K562 (cell line): ENCODE measurements at regions not wholly inside any gene's neighbourhood (a gene's known extent, or its start where the extent isn't known, plus 50 kb on each side); places are given as distances from the start of the nearest gene placed in this dataset.

ENCODE experiments used
- ATAC-seq: fragments of 200-7000 bp; cut with Tn5 transposase; 3 replicates; pipeline ENCODE4 v1.9.1; 2020; ENCODE audit warnings: moderate library complexity
- BruUV-seq: library from RNA; stranded (reverse); fragments of 400-500 nt; replicated peaks from 2 replicates; lab custom pipeline; 2021; lab: Mats Ljungman, UMichigan
- CTCF ChIA-PET: fragments of 300-600 bp; formaldehyde crosslinking; extraction: SDS; loops from one replicate; lab custom pipeline; 2021; ENCODE audit warnings: low intra/inter-chr PET ratio; lab: Yijun Ruan, JAX
- POLR2A ChIA-PET: fragments of 300-600, 350-650 bp; sonication (Branson Sonifier 250); formaldehyde crosslinking; extraction: SDS; loops from one replicate; lab custom pipeline; 2021; ENCODE audit warnings: antibody characterized with exemption, inconsistent platforms; lab: Yijun Ruan, JAX
- DNase-seq, 4 experiments: peaks; one replicate each; pipeline versions ENCODE4 v3.0.0 to v3.0.0-alpha.2; 2011 to 2018; ENCODE audit warnings: low spot score in 3 of 4, mixed read lengths in 3 of 4; ENCODE audit errors: extremely low read depth in 1 of 4
- FAIRE-seq: peaks from 2 replicates; lab custom pipeline; 2011; peaks lifted over from hg19 to GRCh38; lab: Jason Lieb, UNC
- H2AFZ ChIP-seq: 2 replicates; pipeline ENCODE4 v1.6.0; 2011; ENCODE audit warnings: low read depth, low read length, control low read depth, inconsistent platforms
- H3K27ac ChIP-seq: fragments of 200-600 bp; 3 replicates; pipeline ENCODE4 v1.8.0; 2011; ENCODE audit warnings: low read depth, mild to moderate bottlenecking, control low read depth, inconsistent platforms, low read length, moderate library complexity, mixed read lengths; ENCODE audit errors: extremely low read depth
- H3K27me3 ChIP-seq, 2 experiments: fragments of 300-600 bp in 1 of 2; 2 replicates in 1 of 2; 3 replicates in 1 of 2; pipeline versions ENCODE4 v1.6.0 to v1.8.0; 2011; ENCODE audit warnings: inconsistent platforms in 2 of 2, low read length in 2 of 2, mild to moderate bottlenecking in 1 of 2, mixed read lengths in 1 of 2, moderate library complexity in 1 of 2; ENCODE audit not compliant: control insufficient read depth in 2 of 2, insufficient read depth in 2 of 2
- H3K36me3 ChIP-seq: fragments of 300-600 bp; 3 replicates; pipeline ENCODE4 v1.8.0; 2011; ENCODE audit warnings: mild to moderate bottlenecking, low read length, inconsistent platforms; ENCODE audit not compliant: control insufficient read depth, insufficient read depth
- H3K4me1 ChIP-seq, 2 experiments: fragments of 200-600 bp in 1 of 2; replicated peaks in 1 of 2; 2 replicates in 1 of 2; 3 replicates in 1 of 2; pipeline versions ENCODE4 v1.5.1 to v1.8.0; 2011; ENCODE audit warnings: inconsistent platforms in 2 of 2, low read length in 2 of 2, mild to moderate bottlenecking in 1 of 2, mixed read lengths in 1 of 2, moderate library complexity in 1 of 2; ENCODE audit not compliant: control insufficient read depth in 2 of 2, insufficient read depth in 2 of 2
- H3K4me2 ChIP-seq: 2 replicates; pipeline ENCODE4 v1.6.1; 2011; ENCODE audit warnings: low read length, control low read depth, inconsistent platforms, mixed read lengths; ENCODE audit not compliant: insufficient read depth
- H3K4me3 ChIP-seq: fragments of 200-600 bp; sonication (generic), shearing (Covaris generic); 2 replicates; pipeline ENCODE4 v1.5.1; 2016; ENCODE audit warnings: control low read depth, inconsistent platforms
- H3K79me2 ChIP-seq: fragments of 200-600 bp; 3 replicates; pipeline ENCODE4 v1.8.0; 2011; ENCODE audit warnings: low read length, inconsistent platforms; ENCODE audit not compliant: control insufficient read depth, insufficient read depth
- H3K9ac ChIP-seq, 2 experiments: 2 replicates each; pipeline versions ENCODE4 v1.6.0 to v1.6.1; 2011; ENCODE audit warnings: low read depth in 2 of 2, low read length in 2 of 2, control low read depth in 1 of 2, inconsistent platforms in 1 of 2, mild to moderate bottlenecking in 1 of 2, mixed read lengths in 1 of 2; ENCODE audit not compliant: insufficient read depth in 1 of 2
- H3K9me1 ChIP-seq: one replicate; pipeline ENCODE4 v1.6.0; 2011; ENCODE audit warnings: inconsistent platforms, mild to moderate bottlenecking, low read length, moderate library complexity; ENCODE audit not compliant: control insufficient read depth, insufficient read depth
- H3K9me3 ChIP-seq: replicated peaks from 2 replicates; pipeline ENCODE4 v1.5.1; 2011; ENCODE audit warnings: low read depth, low read length, inconsistent platforms; ENCODE audit not compliant: control insufficient read depth, insufficient read depth
- H4K20me1 ChIP-seq: replicated peaks from 2 replicates; pipeline ENCODE4 v1.6.1; 2011; ENCODE audit warnings: low read length, inconsistent platforms, mixed read lengths; ENCODE audit not compliant: control insufficient read depth, insufficient read depth
- EP300 ChIP-seq: IDR thresholded peaks from 2 replicates; pipeline ENCODE4 v1.6.1; 2012; ENCODE audit warnings: low read length, improper control_type of control experiment
- ERF ChIP-seq: fragments of 450-650 bp; formaldehyde crosslinking; IDR thresholded peaks from 2 replicates; pipeline ENCODE4 v1.4.0; 2020; ENCODE audit warnings: mild to moderate bottlenecking, mixed read lengths
- FOXA1 ChIP-seq: fragments of 450-650 bp; IDR thresholded peaks from 2 replicates; pipeline ENCODE4 v1.6.1; 2016; ENCODE audit warnings: mild to moderate bottlenecking, borderline replicate concordance
- HDGF ChIP-seq: fragments of 450-650 bp; IDR thresholded peaks from 2 replicates; pipeline ENCODE4 v1.6.1; 2016
- HNRNPK ChIP-seq: fragments of 200-400 bp; formaldehyde crosslinking; IDR thresholded peaks from one replicate; pipeline ENCODE4 v1.6.1; 2018; ENCODE audit warnings: mild to moderate bottlenecking, low read depth, low read length; ENCODE audit not compliant: poor library complexity, severe bottlenecking
- MED1 ChIP-seq: sonication (generic); formaldehyde crosslinking; IDR thresholded peaks from 2 replicates; pipeline ENCODE4 v1.8.1; 2023; ENCODE audit warnings: missing genetic modification reagents, borderline replicate concordance
- NR3C1 ChIP-seq: sonication (generic); formaldehyde crosslinking; IDR thresholded peaks from 2 replicates; pipeline ENCODE4 v1.8.1; 2022; ENCODE audit warnings: missing genetic modification reagents
- WGBS: fragments of 100-300 bp; shearing (Covaris generic); methylation state at CpG from one replicate; pipeline ENCODE4 v1.1.6; 2016; ENCODE audit warnings: low coverage, mixed read lengths; ENCODE audit not compliant: insufficient coverage; ENCODE audit errors: missing lambda C conversion rate; 5-methylcytosine and 5-hydroxymethylcytosine counted together
- in situ Hi-C: fragments of 300-500 bp; cut with MboI; formaldehyde crosslinking; loops from 4 replicates; pipeline ENCODE4 v1.15.0; 2018; ENCODE audit warnings: inconsistent platforms, mixed read lengths
- intact Hi-C: fragments of 100-400 bp; cut with micrococcal nuclease; formaldehyde crosslinking; loops from 2 replicates; pipeline ENCODE4 v1.14.2; 2022
- TF ChIP-seq, protein P1 (sequence below): fragments of 250-450 bp; sonication (Bioruptor Pico); IDR thresholded peaks from 2 replicates; pipeline ENCODE4 v1.8.0; 2022; ENCODE audit warnings: inconsistent platforms, mild to moderate bottlenecking, moderate library complexity, borderline replicate concordance
- TF ChIP-seq, protein P2 (sequence below): fragments of 450-650 bp; IDR thresholded peaks from one replicate; pipeline ENCODE4 v1.6.1; 2018; ENCODE audit warnings: mild to moderate bottlenecking, moderate library complexity; ENCODE audit not compliant: partially characterized antibody
- TF ChIP-seq, protein P3 (sequence below): sonication (generic); formaldehyde crosslinking; IDR thresholded peaks from 2 replicates; pipeline ENCODE4 v1.4.0; 2020; ENCODE audit warnings: mild to moderate bottlenecking, missing genetic modification reagents
- TF ChIP-seq, protein P4 (sequence below): fragments of 450-650 bp; IDR thresholded peaks from 2 replicates; pipeline ENCODE4 v1.6.1; 2016; ENCODE audit warnings: missing biosample characterization, missing genetic modification characterization
- TF ChIP-seq, protein P5 (sequence below): sonication (generic); formaldehyde crosslinking; IDR thresholded peaks from 2 replicates; pipeline ENCODE4 v1.8.0; 2022; ENCODE audit warnings: missing genetic modification reagents, mild to moderate bottlenecking, moderate library complexity, borderline replicate concordance
- TF ChIP-seq, protein P6 (sequence below): sonication (generic); formaldehyde crosslinking; IDR thresholded peaks from 2 replicates; pipeline ENCODE4 v1.8.0; 2023; ENCODE audit warnings: mild to moderate bottlenecking, missing genetic modification reagents

DNA sequence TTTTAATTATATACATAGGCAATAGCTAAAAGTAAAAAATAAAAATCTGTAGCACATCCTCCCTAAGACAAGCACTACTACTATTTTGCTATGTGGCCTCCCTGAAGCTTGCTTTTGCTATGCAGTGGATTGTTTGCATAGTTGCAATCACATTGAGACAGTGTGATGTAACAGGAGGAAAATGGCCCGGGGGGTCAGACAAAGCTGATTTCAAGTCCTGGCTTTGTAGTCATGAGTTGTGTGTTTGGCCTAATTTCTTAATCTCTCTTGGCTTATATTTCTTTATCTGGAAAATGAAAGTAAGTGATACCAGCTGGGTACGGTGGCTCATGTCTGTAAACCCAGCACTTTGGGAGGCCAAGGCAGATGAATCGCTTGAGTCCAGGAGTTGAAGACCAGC, 166.6 kb downstream of the LHFPL1 start:
- no TSS peak for BruUV-seq
- in situ Hi-C loops: no loop called here
- Histone ChIP-seq H3K9me3 (no peaks in the 10 kb centered on the region), H4K20me1 (no peaks in the 10 kb centered on the region), H3K4me2 (no peak overlapping the region), H3K27ac (no peak overlapping the region), H3K36me3 (no peaks in the 10 kb centered on the region), H2AFZ (no peak overlapping the region), H3K4me3 (no peak overlapping the region), H3K9me1 (no peaks in the 10 kb centered on the region), H3K4me1 (no peaks in the 10 kb centered on the region), H3K79me2 (no peaks in the 10 kb centered on the region), H3K27me3 (no peaks in the 10 kb centered on the region), H3K9ac (no peak overlapping the region)
- intact Hi-C loops: no loop called here
- POLR2A ChIA-PET: no interaction called here
- CTCF ChIA-PET: no interaction called here
- no peak for FAIRE-seq
- 11% methylated on average over 3 of the region's 3 CpGs for WGBS
- no peak for ATAC-seq
- no peak for DNase-seq
- TF ChIP-seq, protein P1, sequence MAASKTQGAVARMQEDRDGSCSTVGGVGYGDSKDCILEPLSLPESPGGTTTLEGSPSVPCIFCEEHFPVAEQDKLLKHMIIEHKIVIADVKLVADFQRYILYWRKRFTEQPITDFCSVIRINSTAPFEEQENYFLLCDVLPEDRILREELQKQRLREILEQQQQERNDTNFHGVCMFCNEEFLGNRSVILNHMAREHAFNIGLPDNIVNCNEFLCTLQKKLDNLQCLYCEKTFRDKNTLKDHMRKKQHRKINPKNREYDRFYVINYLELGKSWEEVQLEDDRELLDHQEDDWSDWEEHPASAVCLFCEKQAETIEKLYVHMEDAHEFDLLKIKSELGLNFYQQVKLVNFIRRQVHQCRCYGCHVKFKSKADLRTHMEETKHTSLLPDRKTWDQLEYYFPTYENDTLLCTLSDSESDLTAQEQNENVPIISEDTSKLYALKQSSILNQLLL (CRISPR knock-in tag): no peak
- TF ChIP-seq EP300 (no peak), HNRNPK (no peak), MED1 (CRISPR knock-in tag) (no peak), FOXA1 (no peak), HDGF (no peak), ERF (CRISPR knock-in tag) (no peak), NR3C1 (CRISPR knock-in tag) (no peak)
- TF ChIP-seq, protein P2, sequence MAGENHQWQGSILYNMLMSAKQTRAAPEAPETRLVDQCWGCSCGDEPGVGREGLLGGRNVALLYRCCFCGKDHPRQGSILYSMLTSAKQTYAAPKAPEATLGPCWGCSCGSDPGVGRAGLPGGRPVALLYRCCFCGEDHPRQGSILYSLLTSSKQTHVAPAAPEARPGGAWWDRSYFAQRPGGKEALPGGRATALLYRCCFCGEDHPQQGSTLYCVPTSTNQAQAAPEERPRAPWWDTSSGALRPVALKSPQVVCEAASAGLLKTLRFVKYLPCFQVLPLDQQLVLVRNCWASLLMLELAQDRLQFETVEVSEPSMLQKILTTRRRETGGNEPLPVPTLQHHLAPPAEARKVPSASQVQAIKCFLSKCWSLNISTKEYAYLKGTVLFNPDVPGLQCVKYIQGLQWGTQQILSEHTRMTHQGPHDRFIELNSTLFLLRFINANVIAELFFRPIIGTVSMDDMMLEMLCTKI: no peak
- TF ChIP-seq, protein P3, sequence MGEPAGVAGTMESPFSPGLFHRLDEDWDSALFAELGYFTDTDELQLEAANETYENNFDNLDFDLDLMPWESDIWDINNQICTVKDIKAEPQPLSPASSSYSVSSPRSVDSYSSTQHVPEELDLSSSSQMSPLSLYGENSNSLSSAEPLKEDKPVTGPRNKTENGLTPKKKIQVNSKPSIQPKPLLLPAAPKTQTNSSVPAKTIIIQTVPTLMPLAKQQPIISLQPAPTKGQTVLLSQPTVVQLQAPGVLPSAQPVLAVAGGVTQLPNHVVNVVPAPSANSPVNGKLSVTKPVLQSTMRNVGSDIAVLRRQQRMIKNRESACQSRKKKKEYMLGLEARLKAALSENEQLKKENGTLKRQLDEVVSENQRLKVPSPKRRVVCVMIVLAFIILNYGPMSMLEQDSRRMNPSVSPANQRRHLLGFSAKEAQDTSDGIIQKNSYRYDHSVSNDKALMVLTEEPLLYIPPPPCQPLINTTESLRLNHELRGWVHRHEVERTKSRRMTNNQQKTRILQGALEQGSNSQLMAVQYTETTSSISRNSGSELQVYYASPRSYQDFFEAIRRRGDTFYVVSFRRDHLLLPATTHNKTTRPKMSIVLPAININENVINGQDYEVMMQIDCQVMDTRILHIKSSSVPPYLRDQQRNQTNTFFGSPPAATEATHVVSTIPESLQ: no peak
- TF ChIP-seq, protein P4, sequence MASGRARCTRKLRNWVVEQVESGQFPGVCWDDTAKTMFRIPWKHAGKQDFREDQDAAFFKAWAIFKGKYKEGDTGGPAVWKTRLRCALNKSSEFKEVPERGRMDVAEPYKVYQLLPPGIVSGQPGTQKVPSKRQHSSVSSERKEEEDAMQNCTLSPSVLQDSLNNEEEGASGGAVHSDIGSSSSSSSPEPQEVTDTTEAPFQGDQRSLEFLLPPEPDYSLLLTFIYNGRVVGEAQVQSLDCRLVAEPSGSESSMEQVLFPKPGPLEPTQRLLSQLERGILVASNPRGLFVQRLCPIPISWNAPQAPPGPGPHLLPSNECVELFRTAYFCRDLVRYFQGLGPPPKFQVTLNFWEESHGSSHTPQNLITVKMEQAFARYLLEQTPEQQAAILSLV (tag): no peak
- TF ChIP-seq, protein P5, sequence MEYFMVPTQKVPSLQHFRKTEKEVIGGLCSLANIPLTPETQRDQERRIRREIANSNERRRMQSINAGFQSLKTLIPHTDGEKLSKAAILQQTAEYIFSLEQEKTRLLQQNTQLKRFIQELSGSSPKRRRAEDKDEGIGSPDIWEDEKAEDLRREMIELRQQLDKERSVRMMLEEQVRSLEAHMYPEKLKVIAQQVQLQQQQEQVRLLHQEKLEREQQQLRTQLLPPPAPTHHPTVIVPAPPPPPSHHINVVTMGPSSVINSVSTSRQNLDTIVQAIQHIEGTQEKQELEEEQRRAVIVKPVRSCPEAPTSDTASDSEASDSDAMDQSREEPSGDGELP: no peak
- TF ChIP-seq, protein P6, sequence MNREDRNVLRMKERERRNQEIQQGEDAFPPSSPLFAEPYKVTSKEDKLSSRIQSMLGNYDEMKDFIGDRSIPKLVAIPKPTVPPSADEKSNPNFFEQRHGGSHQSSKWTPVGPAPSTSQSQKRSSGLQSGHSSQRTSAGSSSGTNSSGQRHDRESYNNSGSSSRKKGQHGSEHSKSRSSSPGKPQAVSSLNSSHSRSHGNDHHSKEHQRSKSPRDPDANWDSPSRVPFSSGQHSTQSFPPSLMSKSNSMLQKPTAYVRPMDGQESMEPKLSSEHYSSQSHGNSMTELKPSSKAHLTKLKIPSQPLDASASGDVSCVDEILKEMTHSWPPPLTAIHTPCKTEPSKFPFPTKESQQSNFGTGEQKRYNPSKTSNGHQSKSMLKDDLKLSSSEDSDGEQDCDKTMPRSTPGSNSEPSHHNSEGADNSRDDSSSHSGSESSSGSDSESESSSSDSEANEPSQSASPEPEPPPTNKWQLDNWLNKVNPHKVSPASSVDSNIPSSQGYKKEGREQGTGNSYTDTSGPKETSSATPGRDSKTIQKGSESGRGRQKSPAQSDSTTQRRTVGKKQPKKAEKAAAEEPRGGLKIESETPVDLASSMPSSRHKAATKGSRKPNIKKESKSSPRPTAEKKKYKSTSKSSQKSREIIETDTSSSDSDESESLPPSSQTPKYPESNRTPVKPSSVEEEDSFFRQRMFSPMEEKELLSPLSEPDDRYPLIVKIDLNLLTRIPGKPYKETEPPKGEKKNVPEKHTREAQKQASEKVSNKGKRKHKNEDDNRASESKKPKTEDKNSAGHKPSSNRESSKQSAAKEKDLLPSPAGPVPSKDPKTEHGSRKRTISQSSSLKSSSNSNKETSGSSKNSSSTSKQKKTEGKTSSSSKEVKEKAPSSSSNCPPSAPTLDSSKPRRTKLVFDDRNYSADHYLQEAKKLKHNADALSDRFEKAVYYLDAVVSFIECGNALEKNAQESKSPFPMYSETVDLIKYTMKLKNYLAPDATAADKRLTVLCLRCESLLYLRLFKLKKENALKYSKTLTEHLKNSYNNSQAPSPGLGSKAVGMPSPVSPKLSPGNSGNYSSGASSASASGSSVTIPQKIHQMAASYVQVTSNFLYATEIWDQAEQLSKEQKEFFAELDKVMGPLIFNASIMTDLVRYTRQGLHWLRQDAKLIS (CRISPR knock-in tag): no peak
